Progenitor cell of endocrine pancreas (in vitro differentiated cells): ENCODE measurements at regions not wholly inside any gene's neighbourhood (a gene's known extent, or its start where the extent isn't known, plus 50 kb on each side); places are given as distances from the start of the nearest gene placed in this dataset.

Experiments used
- DNase-seq: peaks from one replicate; pipeline ENCODE4 v3.0.0; 2021; ENCODE audit warnings: low spot score; ENCODE audit not compliant: unreplicated experiment
- H3K27ac Mint-ChIP-seq: 2 replicates; pipeline ENCODE4 v1.8.0; 2021; ENCODE audit warnings: mild to moderate bottlenecking, moderate library complexity, mixed read lengths
- H3K27me3 Mint-ChIP-seq: 2 replicates; pipeline ENCODE4 v1.8.0; 2021; ENCODE audit warnings: mixed read lengths
- H3K36me3 Mint-ChIP-seq: 2 replicates; pipeline ENCODE4 v1.8.0; 2022; ENCODE audit warnings: mixed read lengths; ENCODE audit not compliant: insufficient read depth
- H3K4me1 Mint-ChIP-seq: 2 replicates; pipeline ENCODE4 v1.8.0; 2021; ENCODE audit warnings: low read depth, mixed read lengths
- H3K4me3 Mint-ChIP-seq: 2 replicates; pipeline ENCODE4 v1.8.0; 2021; ENCODE audit warnings: low read depth, mild to moderate bottlenecking, moderate library complexity, mixed read lengths
- H3K9me3 Mint-ChIP-seq: 2 replicates; pipeline ENCODE4 v1.8.0; 2021; ENCODE audit warnings: low read depth, mixed read lengths
- TF ChIP-seq, protein P1 (sequence below): fragments of 200-600 bp; sonication (generic); IDR thresholded peaks from one replicate; pipeline ENCODE4 v1.5.0; 2021; ENCODE audit warnings: antibody characterized with exemption, mild to moderate bottlenecking; ENCODE audit not compliant: unreplicated experiment

GRCh38 chr6:137424251-137424650 lies 69.9 kb downstream of the OLIG3 start:
- Mint-ChIP-seq H3K27ac (no peak overlapping the region), H3K9me3 (no peaks in the 10 kb centered on the region), H3K4me3 (no peak overlapping the region), H3K36me3 (no peaks in the 10 kb centered on the region), H3K4me1 (peaks cover under 1% of the 10 kb centered on the region), H3K27me3 (peaks cover 11% of the 10 kb centered on the region)
- DNase-seq, result no peak
- TF ChIP-seq, protein P1, sequence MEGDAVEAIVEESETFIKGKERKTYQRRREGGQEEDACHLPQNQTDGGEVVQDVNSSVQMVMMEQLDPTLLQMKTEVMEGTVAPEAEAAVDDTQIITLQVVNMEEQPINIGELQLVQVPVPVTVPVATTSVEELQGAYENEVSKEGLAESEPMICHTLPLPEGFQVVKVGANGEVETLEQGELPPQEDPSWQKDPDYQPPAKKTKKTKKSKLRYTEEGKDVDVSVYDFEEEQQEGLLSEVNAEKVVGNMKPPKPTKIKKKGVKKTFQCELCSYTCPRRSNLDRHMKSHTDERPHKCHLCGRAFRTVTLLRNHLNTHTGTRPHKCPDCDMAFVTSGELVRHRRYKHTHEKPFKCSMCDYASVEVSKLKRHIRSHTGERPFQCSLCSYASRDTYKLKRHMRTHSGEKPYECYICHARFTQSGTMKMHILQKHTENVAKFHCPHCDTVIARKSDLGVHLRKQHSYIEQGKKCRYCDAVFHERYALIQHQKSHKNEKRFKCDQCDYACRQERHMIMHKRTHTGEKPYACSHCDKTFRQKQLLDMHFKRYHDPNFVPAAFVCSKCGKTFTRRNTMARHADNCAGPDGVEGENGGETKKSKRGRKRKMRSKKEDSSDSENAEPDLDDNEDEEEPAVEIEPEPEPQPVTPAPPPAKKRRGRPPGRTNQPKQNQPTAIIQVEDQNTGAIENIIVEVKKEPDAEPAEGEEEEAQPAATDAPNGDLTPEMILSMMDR, result no peak

- H3K27ac Mint-ChIP-seq, result no peak overlapping the region
- H3K36me3 Mint-ChIP-seq, result no peaks in the 10 kb centered on the region
- H3K4me1 Mint-ChIP-seq, result no peaks in the 10 kb centered on the region
- TF ChIP-seq, protein P1, result no peak
- DNase-seq, result no peak
- no peak overlapping the region for H3K4me3 Mint-ChIP-seq
- no peaks in the 10 kb centered on the region for H3K9me3 Mint-ChIP-seq
- H3K27me3 Mint-ChIP-seq, result peaks cover 15% of the 10 kb centered on the region
Observed at GRCh38 chr6:137423451-137424168, 70.6 kb downstream of the OLIG3 start.

DNA sequence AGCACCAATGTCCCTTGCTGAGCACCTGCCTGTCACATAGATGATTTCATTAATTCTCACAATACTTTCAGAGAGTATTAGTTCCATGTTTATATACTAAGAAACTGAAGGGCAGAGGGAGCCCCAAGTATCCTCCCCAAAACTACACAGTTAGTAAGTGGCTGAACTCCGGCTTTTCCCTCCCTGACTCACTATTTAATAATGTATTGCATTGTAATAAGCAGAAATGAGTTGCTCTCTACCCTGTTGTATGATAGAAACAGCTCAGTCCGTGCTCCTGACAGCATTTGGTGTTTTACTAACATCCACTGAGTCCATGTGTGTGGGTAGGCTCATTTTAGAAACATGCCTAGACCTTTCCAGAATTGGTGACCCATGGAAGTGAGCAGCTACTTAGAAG lies 76.8 kb downstream of the OLIG3 start:
- peaks cover 16% of the 10 kb centered on the region for H3K4me1 Mint-ChIP-seq
- H3K36me3 Mint-ChIP-seq, result no peaks in the 10 kb centered on the region
- H3K27ac Mint-ChIP-seq, result no peak overlapping the region
- H3K4me3 Mint-ChIP-seq, result no peak overlapping the region
- H3K27me3 Mint-ChIP-seq, result peaks cover 35% of the 10 kb centered on the region
- TF ChIP-seq, protein P1, result no peak
- no peak for DNase-seq
- H3K9me3 Mint-ChIP-seq, result no peaks in the 10 kb centered on the region

- Mint-ChIP-seq H3K4me1 (peaks cover 16% of the 10 kb centered on the region), H3K27ac (peak overlapping the region; percentile 5)
Observed at GRCh38 chr6:137416376-137417109, 77.7 kb downstream of the OLIG3 start.

DNA sequence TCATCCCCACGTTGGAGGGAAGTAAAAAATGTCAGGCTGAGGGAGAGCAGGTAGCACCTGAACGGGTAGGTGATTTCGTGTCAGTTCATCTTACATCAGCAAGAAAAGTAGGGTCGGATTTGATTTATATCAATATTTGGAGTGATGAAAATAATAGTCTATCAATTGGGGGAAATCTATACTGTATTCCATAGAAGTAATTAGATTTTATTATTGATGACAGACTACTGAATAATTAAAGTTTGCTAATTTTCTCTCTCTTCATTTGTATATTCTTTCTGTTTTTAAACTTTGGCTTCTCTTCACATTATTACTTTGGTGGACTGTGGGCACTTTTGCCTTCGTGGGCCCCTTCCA lies 78.4 kb downstream of the OLIG3 start:
- TF ChIP-seq, protein P1, result no peak
- no peak overlapping the region for H3K27ac Mint-ChIP-seq
- peaks cover 37% of the 10 kb centered on the region for H3K27me3 Mint-ChIP-seq
- no peaks in the 10 kb centered on the region for H3K9me3 Mint-ChIP-seq
- DNase-seq, result no peak
- H3K4me1 Mint-ChIP-seq, result peaks cover 16% of the 10 kb centered on the region
- H3K4me3 Mint-ChIP-seq, result no peak overlapping the region
- H3K36me3 Mint-ChIP-seq, result no peaks in the 10 kb centered on the region

More at GRCh38 chr6:137416376-137417109, 77.7 kb downstream of the OLIG3 start:
- H3K9me3 Mint-ChIP-seq, result no peaks in the 10 kb centered on the region
- no peaks in the 10 kb centered on the region for H3K36me3 Mint-ChIP-seq
- TF ChIP-seq, protein P1, result no peak
- H3K27me3 Mint-ChIP-seq, result peaks cover 36% of the 10 kb centered on the region
- no peak overlapping the region for H3K4me3 Mint-ChIP-seq
- no peak for DNase-seq
